ENCODE measurements at regions not wholly inside any gene's neighbourhood (a gene's known extent, or its start where the extent isn't known, plus 50 kb on each side); places are given as distances from the start of the nearest gene placed in this dataset.

DNA sequence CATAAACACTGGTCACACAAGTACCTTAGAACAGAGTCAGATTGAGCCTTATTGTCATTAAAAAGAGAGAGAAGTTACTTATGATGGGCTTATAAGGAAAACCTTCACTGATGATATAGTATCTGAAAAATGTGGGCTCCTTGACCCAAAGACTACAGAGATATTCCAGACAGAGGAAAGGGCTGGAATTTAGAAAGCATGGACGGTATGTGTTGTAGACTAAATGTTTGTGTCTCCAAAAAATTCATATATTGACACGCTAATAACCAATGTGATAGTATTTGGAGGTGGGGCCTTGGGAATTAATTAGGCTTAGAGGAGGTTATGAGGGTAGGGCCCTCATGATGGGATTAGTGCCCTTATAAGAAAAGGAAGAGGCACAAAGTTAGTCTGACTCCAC is 61.0 kb upstream of the DAZL start:
- H3K4me3 ChIP-seq: no peak overlapping the region
- H3K36me3 ChIP-seq: no peaks in the 10 kb centered on the region
- TF ChIP-seq POLR2A (IDR thresholded peaks at IDR 0.05): no peak
- TF ChIP-seq POLR2AphosphoS5 (IDR thresholded peaks at IDR 0.05; ENCODE audit: insufficient read depth in 1 of 2, low read depth in 1 of 2): no peak
- TF ChIP-seq, protein P1, sequence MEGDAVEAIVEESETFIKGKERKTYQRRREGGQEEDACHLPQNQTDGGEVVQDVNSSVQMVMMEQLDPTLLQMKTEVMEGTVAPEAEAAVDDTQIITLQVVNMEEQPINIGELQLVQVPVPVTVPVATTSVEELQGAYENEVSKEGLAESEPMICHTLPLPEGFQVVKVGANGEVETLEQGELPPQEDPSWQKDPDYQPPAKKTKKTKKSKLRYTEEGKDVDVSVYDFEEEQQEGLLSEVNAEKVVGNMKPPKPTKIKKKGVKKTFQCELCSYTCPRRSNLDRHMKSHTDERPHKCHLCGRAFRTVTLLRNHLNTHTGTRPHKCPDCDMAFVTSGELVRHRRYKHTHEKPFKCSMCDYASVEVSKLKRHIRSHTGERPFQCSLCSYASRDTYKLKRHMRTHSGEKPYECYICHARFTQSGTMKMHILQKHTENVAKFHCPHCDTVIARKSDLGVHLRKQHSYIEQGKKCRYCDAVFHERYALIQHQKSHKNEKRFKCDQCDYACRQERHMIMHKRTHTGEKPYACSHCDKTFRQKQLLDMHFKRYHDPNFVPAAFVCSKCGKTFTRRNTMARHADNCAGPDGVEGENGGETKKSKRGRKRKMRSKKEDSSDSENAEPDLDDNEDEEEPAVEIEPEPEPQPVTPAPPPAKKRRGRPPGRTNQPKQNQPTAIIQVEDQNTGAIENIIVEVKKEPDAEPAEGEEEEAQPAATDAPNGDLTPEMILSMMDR (IDR thresholded peaks at IDR 0.05): no peak
- no peak overlapping the region for H3K27ac ChIP-seq
- no peaks in the 10 kb centered on the region for H3K9me3 ChIP-seq
- no peaks in the 10 kb centered on the region for H3K4me1 ChIP-seq
- DNase-seq (ENCODE audit: extremely low spot score in 2 of 2): no peak
- H3K27me3 ChIP-seq: no peaks in the 10 kb centered on the region
- intact Hi-C loops (cut with DNase I): no loop called here

DNA sequence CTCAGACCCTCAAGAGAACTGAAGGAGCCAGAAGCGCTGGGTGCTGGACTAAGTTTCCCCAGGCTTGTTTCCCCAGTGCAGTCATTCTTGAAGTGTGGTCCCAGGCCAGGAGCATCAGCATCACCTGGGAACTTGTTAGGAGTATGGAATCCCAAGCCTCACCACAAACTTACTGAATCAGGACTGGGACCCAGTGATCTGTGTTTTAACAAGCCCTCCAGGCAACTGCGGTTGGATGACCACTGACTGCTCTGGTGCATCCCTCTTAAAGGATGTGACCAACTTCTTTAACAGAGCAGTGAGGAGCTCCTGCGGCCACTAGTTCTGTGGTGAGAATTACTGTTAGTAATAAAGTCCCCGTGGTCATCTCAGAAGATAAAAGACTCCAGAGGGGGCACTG is 62.4 kb upstream of the DAZL start:
- Histone ChIP-seq H3K4me1 (no peaks in the 10 kb centered on the region), H3K9me3 (no peaks in the 10 kb centered on the region), H3K36me3 (no peaks in the 10 kb centered on the region), H3K4me3 (no peak overlapping the region), H3K27ac (no peak overlapping the region), H3K27me3 (no peaks in the 10 kb centered on the region)
- DNase-seq (ENCODE audit: extremely low spot score in 2 of 2): no peak
- intact Hi-C loops (cut with DNase I): no loop called here
- TF ChIP-seq POLR2A (IDR thresholded peaks at IDR 0.05) (no peak), POLR2AphosphoS5 (IDR thresholded peaks at IDR 0.05; ENCODE audit: insufficient read depth in 1 of 2, low read depth in 1 of 2) (no peak)
- TF ChIP-seq, protein P1 (IDR thresholded peaks at IDR 0.05): no peak

DNA sequence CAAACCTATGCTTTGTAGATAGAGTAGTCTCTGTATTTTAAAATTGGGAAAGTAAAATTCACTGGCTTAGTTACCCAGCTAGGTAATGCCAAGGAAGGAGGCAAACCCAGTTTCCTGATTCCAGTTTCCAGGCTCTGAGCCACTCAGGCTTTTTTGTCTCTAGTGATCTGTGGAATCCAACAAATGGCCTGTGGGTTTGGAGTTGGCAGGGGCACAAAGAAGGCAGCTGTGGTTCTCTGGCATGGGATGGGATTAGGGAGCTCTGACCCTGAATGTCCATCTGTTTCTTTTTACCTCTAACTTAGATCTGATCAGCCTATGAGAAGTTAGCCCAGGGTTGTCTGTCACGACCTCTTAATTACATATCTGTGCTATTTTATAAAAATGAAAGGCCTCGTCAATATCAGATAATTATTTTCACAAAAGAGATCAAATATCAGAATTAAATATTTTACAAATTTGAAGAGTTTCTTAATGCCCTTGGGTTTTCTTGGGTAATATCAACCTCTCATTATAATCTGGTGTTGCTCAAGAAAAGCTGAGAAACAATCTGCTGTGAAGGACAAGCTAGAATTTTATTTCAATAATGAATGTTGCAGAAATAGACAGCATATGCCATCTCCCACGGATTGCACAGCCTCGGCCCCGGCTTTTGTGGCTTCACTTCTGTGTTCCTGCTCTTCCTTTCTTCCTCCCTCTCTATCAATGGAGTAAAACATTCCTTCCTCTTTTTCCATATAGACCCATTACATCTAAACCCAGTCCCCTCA is 63.7 kb upstream of the DAZL start:
- no peaks in the 10 kb centered on the region for H3K36me3 ChIP-seq
- intact Hi-C loops (cut with DNase I): no loop called here

DNA sequence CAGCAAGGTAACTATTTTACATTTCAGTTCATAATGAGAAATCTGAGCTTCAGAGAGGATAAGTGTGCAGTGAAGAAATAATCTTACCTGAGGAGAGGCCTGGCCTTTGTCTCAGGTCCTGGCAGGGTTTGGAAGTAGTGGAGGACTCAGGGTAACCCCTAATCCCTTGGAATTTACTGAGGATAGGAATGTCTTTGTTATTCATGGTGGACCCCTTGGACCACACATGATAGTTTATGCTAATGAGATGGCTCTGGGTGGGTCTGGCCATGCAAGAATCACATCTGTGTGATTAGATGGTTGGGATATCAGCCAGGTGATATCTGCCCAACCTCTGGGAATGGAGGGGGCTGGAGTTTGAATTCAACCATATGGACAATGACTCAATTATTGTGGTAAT is 65.0 kb upstream of the DAZL start:
- intact Hi-C loops (cut with DNase I): no loop called here
- Histone ChIP-seq H3K9me3 (no peaks in the 10 kb centered on the region), H3K4me1 (no peaks in the 10 kb centered on the region), H3K36me3 (no peaks in the 10 kb centered on the region), H3K27me3 (no peaks in the 10 kb centered on the region), H3K4me3 (no peak overlapping the region), H3K27ac (no peak overlapping the region)
- DNase-seq (ENCODE audit: extremely low spot score in 2 of 2): no peak
- no peak for TF ChIP-seq POLR2A (IDR thresholded peaks at IDR 0.05)
- TF ChIP-seq POLR2AphosphoS5 (IDR thresholded peaks at IDR 0.05; ENCODE audit: insufficient read depth in 1 of 2, low read depth in 1 of 2): no peak
- TF ChIP-seq, protein P1 (IDR thresholded peaks at IDR 0.05): no peak

More for the DNA sequence above, 63.7 kb upstream of the DAZL start:
- Histone ChIP-seq H3K9me3 (no peaks in the 10 kb centered on the region), H3K4me1 (no peaks in the 10 kb centered on the region), H3K27me3 (no peaks in the 10 kb centered on the region), H3K4me3 (no peak overlapping the region), H3K27ac (no peak overlapping the region)
- TF ChIP-seq POLR2AphosphoS5 (IDR thresholded peaks at IDR 0.05; ENCODE audit: insufficient read depth in 1 of 2, low read depth in 1 of 2) (no peak), POLR2A (IDR thresholded peaks at IDR 0.05) (no peak)
- TF ChIP-seq, protein P1 (IDR thresholded peaks at IDR 0.05): no peak
- no peak for DNase-seq (ENCODE audit: extremely low spot score in 2 of 2)

DNA sequence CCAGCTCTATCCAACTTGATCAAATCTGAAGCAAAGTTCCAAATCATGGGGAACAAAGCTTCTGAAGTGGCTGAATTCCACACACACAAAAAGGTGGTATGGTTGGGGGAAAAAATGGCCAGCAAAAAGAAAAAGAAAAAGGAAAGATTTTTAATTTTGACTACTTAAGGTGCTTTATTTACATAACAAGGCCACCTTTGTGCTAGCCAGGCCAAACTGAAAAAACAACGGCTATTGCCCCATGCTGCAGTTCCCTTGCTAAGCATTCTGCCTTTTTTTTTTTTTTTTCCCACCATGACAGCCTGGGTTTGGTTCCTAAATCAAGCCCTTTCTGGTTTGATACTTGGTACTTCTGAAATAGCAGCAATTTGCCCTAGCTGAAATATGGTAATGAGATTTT is 66.5 kb upstream of the DAZL start:
- Histone ChIP-seq H3K27ac (no peak overlapping the region), H3K9me3 (no peaks in the 10 kb centered on the region), H3K27me3 (no peaks in the 10 kb centered on the region), H3K4me3 (no peak overlapping the region), H3K4me1 (no peaks in the 10 kb centered on the region), H3K36me3 (no peaks in the 10 kb centered on the region)
- intact Hi-C loops (cut with DNase I): no loop called here
- TF ChIP-seq POLR2AphosphoS5 (IDR thresholded peaks at IDR 0.05; ENCODE audit: insufficient read depth in 1 of 2, low read depth in 1 of 2) (no peak), POLR2A (IDR thresholded peaks at IDR 0.05) (no peak)
- TF ChIP-seq, protein P1 (IDR thresholded peaks at IDR 0.05): no peak
- no peak for DNase-seq (ENCODE audit: extremely low spot score in 2 of 2)

Data from vagina (tissue), 2 donors.